HEK293T (cell line): ENCODE measurements at regions not wholly inside any gene's neighbourhood (a gene's known extent, or its start where the extent isn't known, plus 50 kb on each side); places are given as distances from the start of the nearest gene placed in this dataset.

Experiments
- ARNT ChIP-seq: fragments of 450-650 bp; IDR thresholded peaks from 2 replicates; pipeline ENCODE4 v1.6.1; 2017; ENCODE audit warnings: mild to moderate bottlenecking
- BHLHE40 ChIP-seq: fragments of 450-650 bp; IDR thresholded peaks from 2 replicates; pipeline ENCODE4 v1.6.1; 2016; ENCODE audit warnings: mild to moderate bottlenecking, moderate library complexity, borderline replicate concordance
- CTBP1 ChIP-seq: fragments of 450-650 bp; IDR thresholded peaks from 2 replicates; pipeline ENCODE4 v1.6.1; 2016; ENCODE audit warnings: borderline replicate concordance
- FOXM1 ChIP-seq: fragments of 450-650 bp; IDR thresholded peaks from 2 replicates; pipeline ENCODE4 v1.6.1; 2017; ENCODE audit warnings: mild to moderate bottlenecking, borderline replicate concordance
- PKNOX1 ChIP-seq: fragments of 450-650 bp; IDR thresholded peaks from 2 replicates; pipeline ENCODE4 v1.6.1; 2016
- SP1 ChIP-seq: fragments of 450-650 bp; IDR thresholded peaks from 2 replicates; pipeline ENCODE4 v1.6.1; 2017
- SUZ12 ChIP-seq: fragments of 450-650 bp; IDR thresholded peaks from 2 replicates; pipeline ENCODE4 v1.6.1; 2016; ENCODE audit warnings: mild to moderate bottlenecking
- TARDBP ChIP-seq: fragments of 450-650 bp; IDR thresholded peaks from 2 replicates; pipeline ENCODE4 v1.6.1; 2016
- ZNF384 ChIP-seq: fragments of 450-650 bp; IDR thresholded peaks from 2 replicates; pipeline ENCODE4 v1.6.1; 2016

- TF ChIP-seq PKNOX1, result no peak
- TF ChIP-seq TARDBP, result no peak
- no peak for TF ChIP-seq ARNT
- TF ChIP-seq FOXM1, result no peak
- no peak for TF ChIP-seq SP1
- no peak for TF ChIP-seq SUZ12
- no peak for TF ChIP-seq ZNF384
- no peak for TF ChIP-seq CTBP1
- no peak for TF ChIP-seq BHLHE40
Measured at GRCh38 chr7:109835577-109835976, 1255.3 kb upstream of the LRRN3 start.
